Stimulated activated CD8-positive, alpha-beta memory T cell treated with anti-CD3 and anti-CD28 coated beads, Interleukin-15, amount 100 ng/mL, for 48 hours (primary cell): ENCODE measurements at regions not wholly inside any gene's neighbourhood (a gene's known extent, or its start where the extent isn't known, plus 50 kb on each side); places are given as distances from the start of the nearest gene placed in this dataset.

Source experiments
- DNase-seq, 2 donors: peaks; one replicate each; pipeline ENCODE4 v3.0.0-alpha.2; 2020; ENCODE audit warnings: low read depth in 2 of 2

DNA sequence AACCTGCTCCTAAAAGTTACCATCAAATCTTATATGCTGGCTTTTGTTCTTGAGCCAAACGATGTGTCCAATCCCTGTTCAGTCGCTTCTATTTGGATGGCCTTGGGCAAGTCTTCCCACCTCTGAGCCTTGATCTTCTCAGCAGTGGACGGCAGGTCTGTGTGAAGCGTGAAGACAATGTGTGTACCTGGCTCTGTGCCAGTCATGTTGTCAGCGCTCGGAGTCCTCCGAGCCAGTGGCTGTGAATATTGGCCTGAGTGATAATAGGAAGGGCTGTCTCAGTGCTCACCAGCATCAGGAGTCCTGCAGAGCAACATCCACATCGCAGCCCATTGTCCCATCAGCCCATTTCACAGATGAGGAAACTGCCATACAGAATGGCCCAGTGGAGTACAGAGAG lies 219.0 kb downstream of the CDC5L start:
- DNase-seq, result no peak

DNA sequence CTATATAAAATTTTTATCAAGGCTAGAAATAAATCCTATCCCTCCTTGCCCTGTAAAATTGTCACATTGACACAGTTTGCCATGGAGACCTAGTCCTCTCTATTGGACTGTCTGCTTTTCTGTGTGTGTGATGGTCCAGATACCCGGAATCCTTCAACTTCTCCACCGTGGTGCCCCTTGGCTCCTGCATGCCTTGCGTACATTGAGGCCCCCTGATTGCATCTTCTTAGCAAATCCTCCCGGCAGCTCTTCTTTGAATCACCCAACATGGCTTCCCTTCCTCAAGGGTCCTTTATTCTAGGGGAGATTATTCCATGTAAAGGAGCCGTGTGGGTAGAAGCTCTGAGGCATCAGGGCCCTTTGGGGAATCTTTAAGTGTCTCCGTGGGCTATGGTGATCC lies 219.5 kb downstream of the CDC5L start:
- no peak for DNase-seq

DNA sequence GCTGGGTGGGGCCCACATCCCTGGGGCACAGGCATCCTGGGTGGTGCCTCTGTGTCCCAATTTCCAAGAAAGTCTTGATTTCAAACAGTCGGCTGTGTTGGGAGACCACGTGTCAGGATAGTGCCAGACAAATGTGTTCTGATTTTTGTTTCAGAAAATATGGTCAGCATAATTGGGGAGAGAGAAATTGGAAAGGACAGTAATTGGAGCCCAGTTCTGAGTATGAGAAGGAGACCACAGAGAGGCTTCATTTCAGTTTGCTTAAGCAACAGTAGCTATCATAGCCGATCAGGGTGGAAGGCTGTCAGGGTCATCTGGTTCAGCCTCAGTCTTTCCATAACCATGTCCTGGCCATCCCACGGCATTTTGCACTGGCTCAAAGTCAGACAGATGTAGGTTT lies 220.7 kb downstream of the CDC5L start:
- no peak for DNase-seq

DNA sequence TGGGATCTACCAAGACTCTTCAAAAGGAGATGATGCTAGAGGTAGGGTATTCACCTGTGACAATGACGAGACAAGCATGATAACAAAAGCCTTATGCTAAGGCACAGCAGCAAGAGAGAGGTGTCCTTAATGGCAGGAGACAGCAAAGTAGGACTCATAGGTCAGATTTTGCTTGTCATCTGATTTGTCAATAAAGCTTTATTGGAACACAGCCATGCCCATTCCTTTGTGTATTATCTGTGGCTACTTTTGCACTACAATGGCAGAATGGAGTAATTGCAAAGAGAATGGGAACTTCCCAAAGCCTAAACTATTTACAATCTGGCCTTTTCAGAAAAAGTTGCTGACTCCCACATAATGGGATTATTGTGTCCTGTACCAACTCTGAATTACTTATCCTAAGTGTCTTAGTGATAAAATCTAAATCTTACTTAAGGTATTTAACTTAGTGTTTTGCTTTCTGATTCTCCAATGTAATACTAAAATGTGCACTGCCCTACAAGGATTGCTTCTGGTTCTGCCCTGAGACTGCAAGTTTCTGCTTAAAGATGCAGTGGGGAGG lies 221.6 kb downstream of the CDC5L start:
- no peak for DNase-seq

DNA sequence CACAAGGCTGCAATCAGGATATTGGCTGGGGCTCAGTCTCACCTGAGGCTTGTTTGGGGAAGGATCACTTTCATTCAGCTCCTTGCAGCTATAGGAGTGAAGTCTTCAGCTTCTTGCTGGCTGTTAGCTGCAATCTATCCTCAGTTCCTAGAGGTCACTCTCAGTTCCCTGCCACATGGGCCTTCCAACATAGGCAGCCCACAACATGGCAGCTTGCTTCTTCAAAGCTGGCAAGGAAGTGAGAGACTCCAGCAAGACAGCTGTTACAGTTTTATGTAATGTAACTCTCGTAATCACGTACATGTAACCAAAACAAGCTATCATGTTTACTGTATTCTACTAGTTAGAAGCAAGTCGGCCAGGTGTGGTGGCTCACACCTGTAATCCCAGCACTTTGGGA lies 226.9 kb downstream of the CDC5L start:
- no peak for DNase-seq

DNA sequence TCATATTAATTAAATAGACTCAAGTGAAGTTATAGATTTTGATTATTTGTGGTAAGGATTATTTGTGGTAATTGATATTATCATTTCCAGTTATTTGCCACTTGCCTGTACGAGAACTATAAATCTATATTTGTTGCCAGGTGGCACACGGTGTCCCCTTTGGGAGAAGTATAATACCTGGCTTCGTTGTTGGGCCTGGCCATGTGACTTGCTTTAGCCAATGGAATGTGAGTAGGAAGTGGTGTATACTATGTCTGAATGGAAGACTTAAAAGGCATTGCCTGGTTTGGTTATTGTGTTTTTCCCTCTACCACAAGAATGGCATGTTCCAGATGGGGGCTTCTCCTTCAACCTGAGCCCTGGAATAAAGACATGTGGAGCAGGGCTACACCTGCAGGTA lies 228.1 kb downstream of the CDC5L start:
- no peak for DNase-seq

DNA sequence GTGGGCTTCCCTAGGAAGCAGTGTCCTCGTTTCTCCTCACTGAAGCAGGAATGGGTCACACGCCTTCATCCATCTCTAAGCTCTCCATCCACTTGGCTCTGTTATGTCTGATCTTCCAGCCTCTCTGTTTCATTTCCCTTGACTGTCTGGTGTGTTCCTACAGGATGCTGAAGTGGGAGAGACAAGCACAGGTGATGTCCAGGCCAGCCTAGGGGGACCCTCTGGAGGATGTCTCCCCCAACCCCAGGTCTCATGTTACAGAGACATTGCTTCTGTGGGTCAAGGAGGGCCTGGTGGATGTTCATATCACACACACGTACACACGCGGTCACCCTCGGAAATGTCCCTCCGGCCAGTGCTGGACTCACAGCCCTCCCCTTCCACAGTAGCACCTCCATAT lies 229.9 kb downstream of the CDC5L start:
- no peak for DNase-seq

DNA sequence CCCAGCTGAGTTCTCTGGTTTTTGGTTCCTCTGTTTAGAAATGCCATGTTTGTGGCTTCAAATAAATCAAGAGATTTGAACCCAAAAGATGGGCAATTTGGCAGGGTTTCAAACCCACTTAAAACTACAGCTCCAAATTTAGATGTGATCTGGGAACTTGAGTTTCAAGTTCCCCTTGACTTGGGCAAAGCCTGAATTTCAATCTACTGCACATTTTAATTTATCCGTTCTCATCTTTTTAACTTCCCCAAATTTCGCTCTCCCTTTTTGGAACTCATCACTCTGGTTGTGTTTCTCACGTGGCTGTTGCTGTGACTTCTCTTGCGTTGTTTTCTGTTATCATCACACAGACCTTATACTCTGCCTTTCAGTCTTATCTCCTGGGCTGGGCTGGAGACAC lies 230.9 kb downstream of the CDC5L start:
- DNase-seq, result no peak

DNA sequence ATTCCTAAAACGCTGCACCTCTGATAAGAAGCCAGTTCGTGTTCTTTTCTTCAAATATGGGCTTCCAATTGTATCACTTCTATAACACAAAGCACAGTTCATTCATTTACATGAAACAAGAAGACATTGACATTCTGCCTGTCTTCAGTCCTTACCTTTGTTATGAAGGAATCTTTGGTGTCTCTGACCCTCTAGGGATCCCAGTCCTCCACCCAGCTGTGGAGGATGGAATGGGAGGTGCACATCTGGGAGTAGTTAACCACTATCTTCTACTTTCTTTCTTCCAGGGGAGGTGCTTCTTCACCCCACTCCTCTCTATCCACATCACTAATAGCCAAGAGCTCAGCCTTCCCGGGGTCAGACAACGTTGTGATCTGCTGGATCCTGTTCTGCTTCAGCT lies 233.4 kb downstream of the CDC5L start:
- DNase-seq, result no peak

DNA sequence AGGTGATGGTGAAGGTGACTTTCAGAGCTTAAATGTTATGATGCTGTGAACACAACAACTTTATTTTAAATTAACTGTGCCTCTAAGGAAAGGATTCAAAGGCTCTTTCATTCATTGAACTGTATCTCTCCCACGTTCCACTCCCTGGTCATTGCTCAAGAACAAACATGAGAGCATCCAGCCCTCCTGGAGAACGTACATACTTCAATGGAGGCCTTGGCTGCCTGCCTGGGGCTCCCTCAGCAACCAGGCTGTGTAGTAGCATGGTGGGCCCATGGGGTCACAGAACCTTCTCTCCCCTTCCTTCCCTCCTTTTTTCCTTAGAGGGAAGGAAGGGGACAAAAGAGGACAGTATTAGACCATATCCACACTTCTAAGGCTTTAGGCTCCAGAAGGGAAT lies 234.3 kb downstream of the CDC5L start:
- no peak for DNase-seq

DNA sequence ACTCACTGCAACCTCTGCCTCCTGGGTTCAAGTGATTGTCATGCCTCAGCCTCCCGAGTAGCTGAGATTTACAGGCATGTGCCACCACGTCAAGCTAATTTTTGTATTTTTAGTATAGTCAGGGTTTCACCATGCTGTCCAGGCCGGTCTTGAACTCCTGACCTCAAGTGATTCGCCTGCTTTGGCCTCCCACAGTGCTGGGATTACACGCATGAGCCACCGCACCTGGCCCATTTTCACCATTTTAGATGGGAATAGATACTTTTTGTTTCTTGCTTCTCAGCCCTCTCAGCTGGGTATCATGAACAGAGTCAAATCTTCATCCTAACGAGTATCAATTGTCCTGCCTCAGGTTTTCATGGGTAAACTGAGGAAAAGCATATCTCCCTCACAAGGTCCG lies 235.0 kb downstream of the CDC5L start:
- no peak for DNase-seq

DNA sequence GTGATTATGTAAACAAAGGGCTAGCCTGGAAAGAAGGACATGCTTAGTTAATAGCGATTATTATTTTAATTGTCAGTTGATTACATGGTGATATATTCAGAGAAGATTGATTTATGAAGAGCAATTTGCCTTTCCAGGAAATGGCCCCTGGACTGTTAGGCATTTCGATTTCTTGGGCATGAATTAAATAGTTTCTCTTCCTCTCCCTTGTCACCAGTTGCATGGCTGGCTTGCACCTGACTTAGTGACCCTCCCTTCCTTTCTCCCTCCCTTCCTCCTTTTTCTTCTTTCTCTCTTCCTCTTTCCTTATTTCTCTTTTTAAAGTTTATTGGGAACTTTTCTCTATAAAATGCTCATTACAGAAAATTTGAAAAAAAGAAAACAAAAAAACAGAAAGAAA lies 235.4 kb downstream of the CDC5L start:
- DNase-seq, result no peak

DNA sequence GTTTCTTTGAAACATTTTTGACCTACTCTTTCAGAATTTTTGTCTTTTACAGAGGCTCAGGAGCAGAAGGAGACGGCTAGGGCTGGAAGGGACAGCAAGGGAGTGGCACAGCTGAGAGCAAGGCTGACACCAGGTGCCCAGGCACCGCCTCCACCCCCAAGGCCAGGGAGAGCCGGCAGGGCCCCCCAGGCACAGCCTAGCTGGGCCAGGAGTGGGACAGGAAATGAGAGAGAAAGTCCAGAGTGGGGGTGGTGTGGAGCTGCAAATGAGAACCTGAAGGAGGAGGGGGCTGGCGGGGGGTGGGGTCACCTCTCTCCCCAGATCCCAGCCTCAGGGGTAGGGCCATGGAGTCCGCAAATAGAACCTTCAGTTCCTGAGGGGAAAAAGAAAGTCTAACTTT lies 236.7 kb downstream of the CDC5L start:
- no peak for DNase-seq

DNA sequence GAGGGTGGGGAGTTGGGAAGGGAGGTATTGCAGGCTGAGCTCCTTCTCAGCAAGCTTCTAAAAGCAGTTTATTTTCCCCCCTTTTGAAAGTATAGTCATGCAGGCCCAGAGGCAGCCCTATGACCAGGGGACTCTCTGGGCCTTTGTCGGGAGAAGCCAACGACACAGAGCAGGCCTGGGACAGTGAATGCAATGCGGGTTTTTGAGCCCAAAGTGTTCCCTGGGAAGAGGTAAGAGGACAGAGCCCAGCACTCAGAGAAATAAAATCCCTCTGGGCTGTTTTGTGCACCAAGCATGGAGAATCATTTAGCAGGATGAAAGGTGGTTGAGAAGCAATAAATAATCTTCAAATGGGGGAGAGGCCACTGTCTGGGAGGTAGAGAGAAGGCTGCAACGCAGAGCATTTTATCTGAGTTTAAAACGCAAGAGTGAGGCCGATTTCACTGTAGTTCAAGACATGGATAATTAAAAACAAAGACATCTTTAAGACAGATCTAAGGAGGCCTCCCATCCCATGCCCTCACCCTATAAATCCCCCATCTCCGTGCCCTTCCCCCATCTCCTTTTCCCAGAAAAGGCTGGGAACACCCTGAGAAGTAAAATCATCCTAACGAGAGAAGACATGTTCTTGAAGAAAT lies 237.5 kb downstream of the CDC5L start:
- no peak for DNase-seq

DNA sequence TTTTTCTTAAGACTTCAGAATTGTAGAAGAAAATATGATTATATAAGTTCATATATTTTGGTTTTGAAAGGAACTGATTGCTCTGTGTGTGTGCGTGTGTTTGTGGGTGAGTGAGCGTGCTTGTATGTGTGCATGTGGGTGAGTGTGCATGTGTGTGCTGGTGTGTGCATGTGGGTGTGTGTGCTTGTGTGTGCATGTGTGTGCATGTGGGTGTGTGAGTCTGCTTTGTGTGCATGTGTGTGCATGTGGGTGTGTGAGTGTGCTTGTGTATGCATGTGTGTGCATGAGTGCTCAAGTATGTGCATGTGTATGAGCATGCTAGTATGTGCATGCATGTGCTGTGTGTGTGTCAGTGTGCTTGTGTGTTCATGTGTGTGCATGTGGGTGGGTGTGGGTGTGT lies 238.5 kb downstream of the CDC5L start:
- DNase-seq, result no peak

DNA sequence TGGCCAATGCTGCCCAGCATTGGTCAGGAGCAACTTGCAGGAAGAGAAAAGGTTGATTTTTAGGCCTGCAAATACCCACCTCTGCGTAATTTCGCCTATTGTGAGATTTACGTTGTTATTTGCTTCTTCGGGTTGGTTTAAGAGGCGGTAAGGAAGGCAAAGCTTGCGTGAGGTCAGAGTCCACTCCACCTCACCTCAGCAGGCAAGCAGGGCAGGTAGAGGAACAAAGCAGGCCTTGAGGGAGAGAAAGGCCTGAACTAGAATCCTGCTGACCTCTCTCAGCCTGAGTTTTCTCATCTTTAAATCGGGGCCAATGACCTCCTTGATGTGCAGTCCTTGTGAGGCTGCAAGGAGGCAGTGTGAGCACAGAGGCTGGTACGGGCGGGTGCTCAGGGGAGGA lies 239.1 kb downstream of the CDC5L start:
- no peak for DNase-seq

DNA sequence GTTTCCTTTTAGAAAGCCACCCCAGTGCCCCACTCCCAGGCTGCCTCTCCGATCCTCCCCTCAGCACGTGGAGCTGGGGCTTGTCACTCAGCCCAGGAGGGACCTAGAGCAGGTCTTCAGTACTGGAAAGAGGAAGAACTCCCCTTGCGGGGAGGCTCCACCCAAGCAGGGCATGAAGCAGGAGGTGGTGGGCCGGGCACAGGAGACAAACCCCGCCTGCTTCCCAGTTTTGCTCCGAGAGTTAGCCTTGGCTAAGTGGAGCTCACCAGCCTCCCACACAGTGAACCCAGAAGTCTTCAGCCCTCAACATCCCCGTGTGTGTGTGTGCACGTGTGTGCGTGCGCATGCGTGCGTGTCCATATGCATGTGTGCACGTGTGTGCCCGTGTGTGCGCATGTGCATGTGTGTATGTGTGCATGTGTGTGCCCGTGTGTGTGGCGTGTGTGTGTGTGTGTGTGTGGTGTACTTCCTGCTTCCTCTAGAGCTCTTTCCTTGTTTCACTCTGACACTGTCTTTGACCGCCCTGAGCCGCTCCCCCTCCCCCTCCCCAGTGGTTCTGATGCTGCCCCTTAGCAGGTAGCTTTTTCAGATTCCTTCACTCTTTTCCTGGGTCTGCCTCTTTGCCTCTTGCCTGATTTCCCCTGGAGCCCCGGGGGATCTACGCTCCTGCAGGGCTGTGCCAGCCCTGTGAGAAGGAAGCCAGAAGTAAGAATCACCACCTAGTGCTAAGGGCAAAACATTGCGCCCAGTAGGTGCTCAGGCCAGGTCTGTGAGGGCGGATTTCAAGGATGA lies 239.8 kb downstream of the CDC5L start:
- no peak for DNase-seq

DNA sequence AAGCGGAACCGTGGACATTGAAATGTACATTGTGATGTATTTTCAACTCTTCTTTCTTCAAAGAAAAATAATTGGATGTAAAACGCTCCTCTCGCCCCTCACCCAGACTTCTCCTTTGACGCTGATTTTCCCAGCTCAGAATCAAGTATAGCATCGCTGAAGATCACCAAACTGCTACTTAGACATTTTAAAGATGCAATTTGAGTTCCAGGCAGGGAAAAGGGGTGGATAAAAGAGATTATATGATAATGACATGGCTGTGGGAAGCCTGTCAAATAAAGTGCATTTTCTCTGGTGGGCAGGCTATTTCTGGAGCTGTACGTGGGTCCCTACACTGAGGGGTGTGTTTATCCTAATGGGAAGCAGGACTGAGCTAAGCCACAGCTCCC lies 240.4 kb downstream of the CDC5L start:
- no peak for DNase-seq

DNA sequence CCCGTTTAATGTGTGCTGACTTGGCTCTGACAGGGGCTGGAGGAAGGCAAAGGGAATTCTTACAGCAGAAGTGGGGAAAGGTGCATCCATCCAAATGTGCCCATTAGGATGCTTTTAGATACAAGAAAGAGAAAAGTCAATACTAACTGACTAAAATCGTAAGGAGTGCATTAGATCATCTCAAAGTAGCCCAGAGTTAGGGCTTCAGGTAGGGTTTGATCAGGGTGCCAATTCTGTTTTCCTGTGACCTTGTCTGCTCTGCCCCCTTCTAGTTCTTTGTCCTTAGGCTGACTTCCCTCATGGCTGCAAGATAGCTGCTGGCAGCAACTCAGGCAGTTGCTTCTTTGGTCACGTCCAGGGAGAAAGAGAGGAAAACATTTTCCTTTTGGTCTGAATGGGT lies 240.8 kb downstream of the CDC5L start:
- no peak for DNase-seq

DNA sequence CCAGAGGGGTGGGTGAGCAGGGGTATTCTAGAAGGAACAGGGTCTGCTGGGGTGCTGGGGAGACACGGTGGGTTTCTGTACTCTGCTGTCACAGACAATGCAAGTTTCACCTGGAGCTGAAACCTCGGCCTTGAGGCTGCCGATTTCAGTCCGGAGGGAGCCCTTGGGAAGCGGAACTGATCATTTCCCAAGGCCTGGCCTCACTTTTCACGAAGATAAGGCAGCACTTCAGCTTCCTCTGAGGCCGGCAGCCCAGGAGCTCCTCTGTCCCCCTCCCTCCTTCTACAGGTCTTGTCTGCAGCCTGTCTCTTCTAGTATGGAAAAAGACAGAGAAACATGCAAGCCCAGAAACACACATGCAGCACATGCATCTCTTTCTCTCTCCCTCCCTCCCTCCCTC lies 242.1 kb downstream of the CDC5L start:
- DNase-seq, result no peak

DNA sequence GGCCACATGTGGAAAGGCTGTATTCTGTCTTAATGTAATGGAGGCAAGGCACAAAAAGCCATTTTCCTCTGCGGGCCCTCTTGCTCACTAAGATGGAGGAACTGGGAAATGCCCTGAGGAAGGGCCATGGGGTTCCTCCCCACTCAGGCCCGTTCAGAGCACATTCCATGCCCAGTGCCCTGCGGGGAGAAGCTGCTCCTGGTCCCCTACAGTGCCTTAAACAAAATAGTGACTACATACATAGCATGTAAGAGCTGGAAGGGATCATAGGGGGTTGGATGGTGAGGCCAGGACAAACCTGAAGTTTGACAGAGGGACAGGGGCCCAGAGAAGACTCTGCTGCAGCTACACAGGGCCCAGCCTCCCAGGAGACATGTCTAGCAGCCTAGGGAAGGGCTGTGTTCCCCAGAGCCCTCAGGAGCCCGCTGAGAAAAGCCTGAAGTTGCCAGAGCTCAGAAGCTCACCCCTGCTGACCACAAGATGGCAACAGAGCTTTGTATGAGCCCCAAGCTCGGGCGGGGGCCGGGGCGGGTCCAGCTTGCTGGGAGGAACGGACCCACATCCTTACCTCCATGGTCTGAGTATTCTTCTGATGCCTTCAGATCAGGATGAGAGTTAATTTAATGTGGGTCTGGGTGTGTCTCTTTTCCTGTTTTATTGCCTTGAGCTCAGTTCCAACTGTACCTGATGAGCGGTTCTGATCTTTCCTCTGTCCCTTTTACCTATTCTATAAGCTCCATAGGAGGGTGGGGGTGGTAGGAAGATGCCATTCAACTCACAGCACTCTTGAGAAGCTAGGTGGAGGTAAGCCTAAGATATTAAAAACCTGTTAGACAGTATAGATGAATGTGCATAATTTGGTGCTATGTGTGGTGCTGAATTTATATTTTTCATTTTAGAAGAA lies 242.9 kb downstream of the CDC5L start:
- DNase-seq, result peak; percentile 26

DNA sequence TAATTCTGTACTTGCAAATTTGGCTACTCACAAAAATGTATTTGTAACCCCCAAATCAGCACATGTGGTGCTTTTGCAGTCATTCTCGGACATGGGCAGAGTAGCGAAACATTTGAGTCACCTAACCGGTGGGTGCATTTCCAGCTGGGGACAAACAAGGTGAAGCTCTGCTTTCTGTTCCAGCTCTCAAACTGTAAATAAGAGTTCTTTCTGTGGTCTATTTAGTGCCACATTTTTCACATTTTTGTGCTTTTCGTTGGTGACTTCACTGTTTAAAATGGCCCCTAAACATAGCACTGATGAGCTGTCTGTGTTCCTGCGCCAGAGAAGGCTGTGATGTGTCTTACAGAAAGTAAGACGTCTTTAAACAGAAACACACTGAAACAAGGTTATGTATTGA lies 244.5 kb downstream of the CDC5L start:
- DNase-seq, result no peak
